GM10248 (cell line): ENCODE measurements at regions not wholly inside any gene's neighbourhood (a gene's known extent, or its start where the extent isn't known, plus 50 kb on each side); places are given as distances from the start of the nearest gene placed in this dataset.
"Not testable (repeated sequence)": the region's sequence is repeated elsewhere in the genome, so short reads cannot be mapped to it uniquely, and the experiment has no call there.

Source experiments
- CTCF ChIA-PET: fragments of 300-600 bp; sonication (Branson Sonifier 250); formaldehyde crosslinking; extraction: SDS; loops from one replicate; lab custom pipeline; 2021; ENCODE audit warnings: antibody characterized with exemption; lab: Yijun Ruan, JAX
- POLR2A ChIA-PET: fragments of 350-650 bp; sonication (Branson Sonifier 250); formaldehyde crosslinking; extraction: SDS; loops from one replicate; lab custom pipeline; 2020; ENCODE audit warnings: antibody characterized with exemption; lab: Yijun Ruan, JAX
- DNase-seq: peaks from one replicate; pipeline ENCODE4 v3.0.0; 2012; ENCODE audit errors: extremely low spot score
- CTCF ChIP-seq: IDR thresholded peaks from 2 replicates; pipeline ENCODE4 v1.5.1; 2012; ENCODE audit warnings: mild to moderate bottlenecking, low read depth; ENCODE audit errors: extremely low read depth, missing control alignments, control extremely low read depth

- ChIA-PET POLR2A (no interaction called here), CTCF (no interaction called here)
- no peak for DNase-seq
- no peak for TF ChIP-seq CTCF
These were observed 313.5 kb downstream of the BRD1 start for GRCh38 chr22:49514211-49514610.

GRCh38 chr22:49513358-49513851 is 314.3 kb downstream of the BRD1 start:
- no peak for TF ChIP-seq CTCF
- ChIA-PET POLR2A (no interaction called here), CTCF (no interaction called here)
- no peak for DNase-seq

DNA sequence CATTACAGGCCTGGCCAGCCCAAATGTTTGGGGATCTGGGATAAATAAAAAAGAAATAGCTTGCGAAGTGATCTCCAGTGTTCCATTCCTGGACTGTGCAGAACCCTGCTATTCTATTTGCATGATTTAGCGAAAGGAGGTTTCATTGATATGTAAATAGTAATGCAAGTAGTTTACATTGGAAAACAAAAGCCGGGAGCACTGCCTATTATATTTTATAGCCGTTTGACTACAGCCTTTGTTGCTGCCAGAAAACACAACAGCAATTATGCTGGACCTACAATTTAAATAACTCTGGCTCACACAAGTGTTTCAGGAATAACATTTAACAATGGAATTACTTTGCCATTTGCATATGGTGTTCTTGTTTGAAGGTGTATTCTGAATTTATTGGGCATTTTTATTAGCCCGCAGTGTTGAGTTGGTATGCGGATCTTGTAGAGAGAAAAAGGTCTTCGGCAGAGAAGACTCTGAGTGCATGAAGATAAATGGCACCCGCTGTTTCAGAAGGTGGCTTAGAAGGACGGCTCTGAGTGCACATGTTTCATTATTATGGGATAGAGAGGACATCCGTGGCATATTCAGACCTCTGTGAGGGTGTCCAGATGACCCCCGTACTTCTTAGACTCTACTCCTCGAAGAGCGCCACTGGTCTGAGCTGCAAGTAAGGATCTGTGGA is 315.0 kb downstream of the BRD1 start:
- TF ChIP-seq CTCF, result no peak
- POLR2A ChIA-PET, result no interaction called here
- CTCF ChIA-PET, result no interaction called here
- DNase-seq, result no peak

GRCh38 chr22:49511393-49512189 is 316.1 kb downstream of the BRD1 start:
- CTCF ChIA-PET, POLR2A ChIA-PET, DNase-seq: not testable (repeated sequence)

- TF ChIP-seq CTCF, result no peak
- ChIA-PET POLR2A (no interaction called here), CTCF (no interaction called here)
- DNase-seq, result no peak
These were observed 317.0 kb downstream of the BRD1 start for GRCh38 chr22:49510718-49511117.

- CTCF ChIA-PET, result no interaction called here
- TF ChIP-seq CTCF, result no peak
- DNase-seq, result no peak
- POLR2A ChIA-PET, result no interaction called here
These were observed 318.7 kb downstream of the BRD1 start for GRCh38 chr22:49509016-49509415.

- no peak for TF ChIP-seq CTCF
- ChIA-PET CTCF (no interaction called here), POLR2A (no interaction called here)
- DNase-seq, result no peak
These were observed 319.1 kb downstream of the BRD1 start for GRCh38 chr22:49508561-49508960.
